GM12873 (cell line): ENCODE measurements at regions not wholly inside any gene's neighbourhood (a gene's known extent, or its start where the extent isn't known, plus 50 kb on each side); places are given as distances from the start of the nearest gene placed in this dataset.

ENCODE experiments used
- TF ChIP-seq, protein P1 (sequence below): IDR thresholded peaks from 2 replicates; pipeline ENCODE4 v1.5.1; 2012; ENCODE audit warnings: low read depth, mild to moderate bottlenecking, moderate library complexity, low read length, control low read depth; ENCODE audit not compliant: insufficient read depth; ENCODE audit errors: missing control alignments

DNA sequence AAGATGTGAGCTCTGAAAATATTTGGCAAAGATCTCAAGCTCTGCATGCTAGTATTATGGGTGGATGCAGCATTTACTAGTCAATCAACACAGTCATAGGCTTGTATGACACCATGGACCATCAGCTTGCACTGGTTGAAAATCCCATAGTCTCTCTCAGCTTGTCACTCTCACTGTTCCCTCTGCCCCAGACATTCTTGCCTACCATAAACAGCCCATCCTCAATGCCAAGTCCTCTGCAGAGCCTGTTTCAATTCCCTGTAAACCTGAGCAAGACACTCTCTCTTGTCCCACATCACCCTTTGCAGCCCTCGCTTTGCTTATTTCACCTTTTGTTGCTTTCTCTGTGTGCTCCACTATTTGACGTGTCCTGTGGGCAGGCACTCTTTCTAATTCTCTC is 264.6 kb downstream of the ICE1 start:
- TF ChIP-seq, protein P1, sequence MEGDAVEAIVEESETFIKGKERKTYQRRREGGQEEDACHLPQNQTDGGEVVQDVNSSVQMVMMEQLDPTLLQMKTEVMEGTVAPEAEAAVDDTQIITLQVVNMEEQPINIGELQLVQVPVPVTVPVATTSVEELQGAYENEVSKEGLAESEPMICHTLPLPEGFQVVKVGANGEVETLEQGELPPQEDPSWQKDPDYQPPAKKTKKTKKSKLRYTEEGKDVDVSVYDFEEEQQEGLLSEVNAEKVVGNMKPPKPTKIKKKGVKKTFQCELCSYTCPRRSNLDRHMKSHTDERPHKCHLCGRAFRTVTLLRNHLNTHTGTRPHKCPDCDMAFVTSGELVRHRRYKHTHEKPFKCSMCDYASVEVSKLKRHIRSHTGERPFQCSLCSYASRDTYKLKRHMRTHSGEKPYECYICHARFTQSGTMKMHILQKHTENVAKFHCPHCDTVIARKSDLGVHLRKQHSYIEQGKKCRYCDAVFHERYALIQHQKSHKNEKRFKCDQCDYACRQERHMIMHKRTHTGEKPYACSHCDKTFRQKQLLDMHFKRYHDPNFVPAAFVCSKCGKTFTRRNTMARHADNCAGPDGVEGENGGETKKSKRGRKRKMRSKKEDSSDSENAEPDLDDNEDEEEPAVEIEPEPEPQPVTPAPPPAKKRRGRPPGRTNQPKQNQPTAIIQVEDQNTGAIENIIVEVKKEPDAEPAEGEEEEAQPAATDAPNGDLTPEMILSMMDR: no peak

DNA sequence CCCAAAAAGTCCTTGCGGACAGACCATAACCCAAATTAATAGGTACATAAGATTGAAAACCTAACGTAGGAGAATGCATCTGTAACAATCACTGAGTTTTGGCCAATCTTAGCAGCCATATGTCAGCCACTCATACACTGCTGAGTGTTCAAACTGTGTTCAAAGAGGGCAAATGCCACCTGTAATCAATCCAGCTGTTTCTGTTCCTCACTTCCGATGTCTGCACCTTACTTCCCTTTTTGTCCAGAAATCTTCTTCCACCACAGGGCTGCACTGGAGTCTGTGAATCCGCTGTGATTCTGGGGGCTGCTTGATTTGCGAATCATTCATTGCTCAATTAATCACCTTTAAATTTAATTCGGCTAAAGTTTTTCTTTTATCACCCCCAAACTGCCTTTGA is 263.9 kb downstream of the ICE1 start:
- TF ChIP-seq, protein P1: no peak

DNA sequence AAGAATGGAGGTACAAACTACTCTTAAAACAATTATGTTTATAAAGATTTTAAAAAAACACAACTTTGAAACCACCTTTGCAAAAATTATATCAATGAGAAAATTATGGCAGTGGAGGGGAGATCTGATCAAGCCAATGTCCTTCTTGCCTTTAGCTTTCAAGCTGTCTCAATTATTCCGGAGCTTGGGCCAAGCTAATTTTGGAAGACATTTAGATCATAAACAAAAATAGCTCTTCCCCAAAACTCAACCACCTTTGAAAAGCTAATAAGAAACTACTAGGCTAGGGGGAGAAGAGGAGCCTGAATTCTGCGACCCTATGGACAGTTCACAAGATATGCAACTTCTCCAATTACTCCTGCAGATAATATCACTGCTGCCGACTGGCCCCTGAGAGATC is 263.3 kb downstream of the ICE1 start:
- TF ChIP-seq, protein P1: no peak

DNA sequence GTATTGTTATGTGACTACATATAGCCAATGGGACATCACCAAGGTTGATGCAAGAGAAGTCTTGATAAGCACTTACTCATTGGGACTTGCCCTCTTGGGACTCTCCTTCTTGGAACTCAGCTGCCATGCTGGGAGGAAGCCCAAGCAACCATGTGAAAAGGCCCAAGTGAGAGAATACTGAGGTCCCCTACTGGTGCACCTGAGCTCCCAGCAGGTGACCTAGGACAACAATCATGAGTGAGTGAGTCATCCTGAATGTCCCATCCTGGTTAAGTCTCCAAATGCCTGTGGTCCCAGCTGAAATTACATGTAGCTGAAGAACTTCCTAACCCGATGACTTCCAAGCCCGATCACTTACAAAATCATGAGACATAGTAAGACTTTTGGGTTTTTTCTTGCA is 260.7 kb downstream of the ICE1 start:
- TF ChIP-seq, protein P1: no peak

DNA sequence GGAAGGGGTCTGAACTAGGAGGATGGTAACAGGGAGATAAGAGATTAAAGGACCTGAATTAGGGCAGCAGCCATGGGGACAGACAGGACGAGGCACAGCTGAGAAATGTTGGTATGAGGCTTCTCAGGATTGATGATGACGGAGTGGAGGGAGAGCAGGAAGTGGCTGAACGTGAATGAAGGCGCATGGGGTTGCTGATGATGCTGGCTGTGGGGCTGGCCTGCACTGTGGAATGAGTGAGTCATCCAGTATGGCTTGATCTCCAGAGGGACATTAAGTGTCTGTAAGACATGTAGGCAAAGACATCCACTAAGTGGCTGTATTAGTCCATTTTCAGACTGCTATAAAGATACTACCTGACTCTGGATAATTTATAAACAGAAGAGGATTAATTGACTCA is 256.4 kb downstream of the ICE1 start:
- TF ChIP-seq, protein P1: no peak

DNA sequence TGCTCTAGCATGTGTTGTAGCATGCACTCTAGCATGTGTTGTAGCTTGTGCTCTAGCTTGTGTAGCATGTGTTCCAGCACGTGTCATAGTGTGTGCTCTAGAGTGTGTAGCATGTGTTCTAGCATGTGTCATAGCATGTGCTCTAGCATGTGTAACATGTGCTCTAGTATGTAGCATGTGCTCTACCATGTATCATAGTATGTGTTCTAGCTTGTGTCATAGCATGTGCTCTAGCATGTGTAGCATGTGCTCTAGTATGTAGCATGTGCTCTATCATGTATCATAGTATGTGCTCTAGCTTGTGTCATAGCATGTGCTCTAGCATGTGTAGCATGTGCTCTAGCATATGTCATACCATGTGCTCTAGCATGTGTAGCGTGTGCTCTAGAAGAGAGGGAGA is 255.3 kb downstream of the ICE1 start:
- TF ChIP-seq, protein P1: no peak

DNA sequence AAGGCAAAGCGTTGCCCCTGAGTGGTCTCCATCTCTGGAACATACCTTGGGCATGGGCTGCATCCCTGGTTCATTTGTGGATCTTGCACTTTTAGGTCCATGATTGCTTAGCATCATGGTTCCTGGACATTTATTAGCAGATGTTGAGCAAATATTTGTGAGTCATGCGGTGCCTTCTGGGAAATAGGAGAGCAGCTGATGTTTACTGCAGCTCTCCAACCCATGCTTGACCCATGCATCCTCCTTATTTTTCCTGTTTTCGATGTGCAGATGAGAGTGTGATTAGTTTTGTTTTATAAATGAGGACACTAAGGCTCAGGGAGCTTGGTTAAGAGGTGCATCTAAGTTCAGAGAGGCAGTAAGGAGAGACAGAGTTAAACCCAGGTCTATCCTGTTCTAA is 253.7 kb downstream of the ICE1 start:
- TF ChIP-seq, protein P1: no peak
